NCI-H524 treated with DMSO at 0.1 percent for 48 hours (cell line): ENCODE measurements at regions not wholly inside any gene's neighbourhood (a gene's known extent, or its start where the extent isn't known, plus 50 kb on each side); places are given as distances from the start of the nearest gene placed in this dataset.

ENCODE experiments used
- DNase-seq: peaks from one replicate; lab custom pipeline; 2025; lab: John Stamatoyannopoulos, UW

- DNase-seq: no peak
These were observed 269.4 kb upstream of the FAT3 start for GRCh38 chr11:91955206-91955605.

GRCh38 chr11:91952056-91952455, 272.6 kb upstream of the FAT3 start:
- DNase-seq: no peak

- DNase-seq: no peak
These were observed 277.3 kb upstream of the FAT3 start for GRCh38 chr11:91947215-91947820.

- peak; percentile 41 for DNase-seq
These were observed 278.1 kb upstream of the FAT3 start for GRCh38 chr11:91946397-91946951.

- DNase-seq: no peak
These were observed 289.5 kb upstream of the FAT3 start for GRCh38 chr11:91935120-91935519.

- no peak for DNase-seq
These were observed 292.3 kb upstream of the FAT3 start for GRCh38 chr11:91932151-91932821.

GRCh38 chr11:91927448-91927847, 297.2 kb upstream of the FAT3 start:
- no peak for DNase-seq

- no peak for DNase-seq
These were observed 297.7 kb upstream of the FAT3 start for GRCh38 chr11:91926965-91927364.

GRCh38 chr11:91922846-91923245, 301.8 kb upstream of the FAT3 start:
- DNase-seq: no peak

- DNase-seq: no peak
These were observed 302.6 kb upstream of the FAT3 start for GRCh38 chr11:91921974-91922373.

GRCh38 chr11:91913407-91913806, 311.2 kb upstream of the FAT3 start:
- no peak for DNase-seq

- DNase-seq: no peak
These were observed 312.3 kb upstream of the FAT3 start for GRCh38 chr11:91912322-91912721.

- DNase-seq: no peak
These were observed 317.6 kb upstream of the FAT3 start for GRCh38 chr11:91906871-91907624.

GRCh38 chr11:91904792-91905785, 319.5 kb upstream of the FAT3 start:
- DNase-seq: no peak

GRCh38 chr11:91902312-91902711, 322.3 kb upstream of the FAT3 start:
- DNase-seq: no peak

GRCh38 chr11:91880660-91881059, 344.0 kb upstream of the FAT3 start:
- no peak for DNase-seq

- no peak for DNase-seq
These were observed 347.9 kb upstream of the FAT3 start for GRCh38 chr11:91876746-91877145.

GRCh38 chr11:91872243-91872642, 352.4 kb upstream of the FAT3 start:
- no peak for DNase-seq

GRCh38 chr11:91871791-91872190, 352.8 kb upstream of the FAT3 start:
- DNase-seq: no peak

GRCh38 chr11:91871048-91871447, 353.6 kb upstream of the FAT3 start:
- no peak for DNase-seq

- DNase-seq: no peak
These were observed 354.9 kb upstream of the FAT3 start for GRCh38 chr11:91869686-91870085.

- DNase-seq: no peak
These were observed 358.0 kb upstream of the FAT3 start for GRCh38 chr11:91866642-91867041.
